Mucosa of descending colon (tissue), 3 donors: ENCODE measurements at regions not wholly inside any gene's neighbourhood (a gene's known extent, or its start where the extent isn't known, plus 50 kb on each side); places are given as distances from the start of the nearest gene placed in this dataset.

Source experiments
- ATAC-seq: fragments of 200-7000 bp; cut with Tn5 transposase; one replicate; pipeline ENCODE4 v1.9.1; 2020; ENCODE audit warnings: mild to moderate bottlenecking, moderate library complexity
- DNase-seq, 3 donors: peaks; one replicate each; pipeline ENCODE4 v3.0.0-alpha.2; 2020
- H3K36me3 ChIP-seq: fragments of 200-600 bp; one replicate; pipeline ENCODE4 v1.8.0; 2021; ENCODE audit warnings: low read depth, mild to moderate bottlenecking
- H3K4me1 ChIP-seq: fragments of 200-600 bp; one replicate; pipeline ENCODE4 v1.8.0; 2021; ENCODE audit warnings: low read depth, mild to moderate bottlenecking
- H3K4me3 ChIP-seq: fragments of 200-600 bp; one replicate; pipeline ENCODE4 v1.8.0; 2021; ENCODE audit warnings: mild to moderate bottlenecking
- H3K9me3 ChIP-seq: fragments of 200-600 bp; one replicate; pipeline ENCODE4 v1.8.0; 2021; ENCODE audit warnings: mild to moderate bottlenecking
- intact Hi-C, 2 donors: fragments of 100-400 bp; cut with DNase I in 1 of 2; cut with micrococcal nuclease in 1 of 2; formaldehyde crosslinking; loops; one replicate each; pipeline versions ENCODE4 v1.11.0 to v1.11.1; 2022; cut with DNase I, micrococcal nuclease
- TF ChIP-seq, protein P1 (sequence below): fragments of 200-600 bp; IDR thresholded peaks from one replicate; pipeline ENCODE4 v1.8.0; 2022; ENCODE audit warnings: antibody characterized with exemption, mild to moderate bottlenecking
- donor health status: DM: no; HTN: no; CAD: no; lungs with moderate emphysema.
- donor health status: DM: no; HTN: no; CAD: no.
- donor health status: DM: no; HTN: yes; CAD: no.

DNA sequence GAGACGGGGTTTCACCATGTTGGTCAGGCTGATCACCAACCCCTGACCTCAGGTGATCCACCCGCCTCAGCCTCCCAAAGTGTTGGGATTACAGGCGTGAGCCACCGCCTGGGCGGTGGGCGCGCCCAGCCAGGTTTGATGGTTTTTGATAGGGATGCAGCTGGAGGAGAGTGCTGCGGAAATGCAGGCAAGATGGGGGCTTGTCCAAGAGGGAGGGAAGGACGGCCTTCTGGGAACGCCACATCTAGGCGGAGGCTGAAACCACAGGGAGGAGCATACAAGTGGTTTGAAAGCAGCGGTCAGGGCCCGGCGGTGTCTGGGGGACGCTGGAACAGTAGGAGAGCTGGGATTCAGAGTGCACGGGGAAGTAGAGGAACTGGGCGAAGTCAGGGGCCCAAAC is 134.6 kb downstream of the VRK1 start:
- Histone ChIP-seq H3K36me3 (no peaks in the 10 kb centered on the region), H3K9me3 (no peaks in the 10 kb centered on the region), H3K4me1 (no peaks in the 10 kb centered on the region), H3K4me3 (no peak overlapping the region)
- DNase-seq (no peak), ATAC-seq (no peak)
- TF ChIP-seq, protein P1, sequence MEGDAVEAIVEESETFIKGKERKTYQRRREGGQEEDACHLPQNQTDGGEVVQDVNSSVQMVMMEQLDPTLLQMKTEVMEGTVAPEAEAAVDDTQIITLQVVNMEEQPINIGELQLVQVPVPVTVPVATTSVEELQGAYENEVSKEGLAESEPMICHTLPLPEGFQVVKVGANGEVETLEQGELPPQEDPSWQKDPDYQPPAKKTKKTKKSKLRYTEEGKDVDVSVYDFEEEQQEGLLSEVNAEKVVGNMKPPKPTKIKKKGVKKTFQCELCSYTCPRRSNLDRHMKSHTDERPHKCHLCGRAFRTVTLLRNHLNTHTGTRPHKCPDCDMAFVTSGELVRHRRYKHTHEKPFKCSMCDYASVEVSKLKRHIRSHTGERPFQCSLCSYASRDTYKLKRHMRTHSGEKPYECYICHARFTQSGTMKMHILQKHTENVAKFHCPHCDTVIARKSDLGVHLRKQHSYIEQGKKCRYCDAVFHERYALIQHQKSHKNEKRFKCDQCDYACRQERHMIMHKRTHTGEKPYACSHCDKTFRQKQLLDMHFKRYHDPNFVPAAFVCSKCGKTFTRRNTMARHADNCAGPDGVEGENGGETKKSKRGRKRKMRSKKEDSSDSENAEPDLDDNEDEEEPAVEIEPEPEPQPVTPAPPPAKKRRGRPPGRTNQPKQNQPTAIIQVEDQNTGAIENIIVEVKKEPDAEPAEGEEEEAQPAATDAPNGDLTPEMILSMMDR: no peak
- intact Hi-C loops: no loop called here

- intact Hi-C loops: no loop called here
- no peak for ATAC-seq
Measured at GRCh38 chr14:96934638-96935330, 137.6 kb downstream of the VRK1 start.

GRCh38 chr14:96938946-96939345 is 141.8 kb downstream of the VRK1 start:
- no peaks in the 10 kb centered on the region for H3K9me3 ChIP-seq
- H3K36me3 ChIP-seq: no peaks in the 10 kb centered on the region
- H3K4me1 ChIP-seq: no peaks in the 10 kb centered on the region
- ATAC-seq: no peak
- no peak overlapping the region for H3K4me3 ChIP-seq
- peak in 1 of 3 donors; percentile 4 for DNase-seq
- intact Hi-C loops: no loop called here
- TF ChIP-seq, protein P1: no peak

More at GRCh38 chr14:96934638-96935330, 137.6 kb downstream of the VRK1 start:
- Histone ChIP-seq H3K9me3 (no peaks in the 10 kb centered on the region), H3K4me1 (no peaks in the 10 kb centered on the region), H3K36me3 (no peaks in the 10 kb centered on the region), H3K4me3 (no peak overlapping the region)
- no peak for DNase-seq
- TF ChIP-seq, protein P1: no peak

GRCh38 chr14:96940009-96940408 is 142.8 kb downstream of the VRK1 start:
- no peak overlapping the region for H3K4me3 ChIP-seq
- ATAC-seq (no peak), DNase-seq (no peak)
- intact Hi-C loops: no loop called here
- no peaks in the 10 kb centered on the region for H3K36me3 ChIP-seq
- TF ChIP-seq, protein P1: no peak
- no peaks in the 10 kb centered on the region for H3K9me3 ChIP-seq
- no peaks in the 10 kb centered on the region for H3K4me1 ChIP-seq

- Histone ChIP-seq H3K4me3 (no peak overlapping the region), H3K36me3 (no peaks in the 10 kb centered on the region), H3K4me1 (no peaks in the 10 kb centered on the region), H3K9me3 (no peaks in the 10 kb centered on the region)
- intact Hi-C loops: no loop called here
- DNase-seq: no peak
- no peak for ATAC-seq
- TF ChIP-seq, protein P1: no peak
Measured at GRCh38 chr14:96944297-96944696, 147.1 kb downstream of the VRK1 start.

DNA sequence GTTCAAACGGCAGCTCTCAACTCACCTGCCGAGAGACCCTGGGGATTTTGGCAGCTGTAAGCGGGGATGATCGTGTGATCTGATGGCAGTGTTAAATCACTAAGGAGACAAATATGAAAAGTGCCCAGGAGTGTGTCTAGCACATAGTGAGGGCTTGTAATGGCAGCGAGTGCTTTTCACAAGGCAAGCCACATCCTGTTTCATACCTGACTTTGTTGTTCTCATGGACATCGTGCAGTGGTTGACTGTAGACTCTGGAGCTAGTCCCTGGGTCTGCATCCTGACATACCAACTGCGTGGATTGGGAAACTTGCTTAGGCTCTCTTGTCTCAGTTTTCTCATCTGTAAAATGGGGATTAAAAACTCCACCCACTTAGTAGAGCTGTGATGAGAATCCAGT is 148.5 kb downstream of the VRK1 start:
- TF ChIP-seq, protein P1: no peak
- ATAC-seq: no peak
- no peaks in the 10 kb centered on the region for H3K36me3 ChIP-seq
- intact Hi-C loops: no loop called here
- H3K9me3 ChIP-seq: no peaks in the 10 kb centered on the region
- DNase-seq: no peak
- H3K4me3 ChIP-seq: no peak overlapping the region
- H3K4me1 ChIP-seq: no peaks in the 10 kb centered on the region
